SK-N-SH (cell line): ENCODE measurements at regions not wholly inside any gene's neighbourhood (a gene's known extent, or its start where the extent isn't known, plus 50 kb on each side); places are given as distances from the start of the nearest gene placed in this dataset.

Experiments
- CTCF ChIA-PET: fragments of 300-600, 350-600 bp; formaldehyde crosslinking; extraction: SDS; loops from one replicate; lab custom pipeline; 2021; lab: Yijun Ruan, JAX
- POLR2A ChIA-PET: fragments of 350-600 bp; sonication (Branson Sonifier 250); formaldehyde crosslinking; extraction: SDS; loops from one replicate; lab custom pipeline; 2020; ENCODE audit warnings: antibody characterized with exemption, inconsistent platforms; lab: Yijun Ruan, JAX
- DNase-seq: peaks from one replicate; pipeline ENCODE4 v3.0.0; 2012
- H2AFZ ChIP-seq: fragments of 200-600 bp; sonication (generic); 2 replicates; pipeline ENCODE4 v1.8.1; 2016; ENCODE audit warnings: antibody characterized with exemption, mild to moderate bottlenecking, low read depth
- H3F3A ChIP-seq: fragments of 200-600 bp; sonication (generic); replicated peaks from 2 replicates; pipeline ENCODE3; 2016; ENCODE audit warnings: antibody characterized with exemption, mild to moderate bottlenecking; ENCODE audit not compliant: insufficient read depth
- H3K27ac ChIP-seq, 2 experiments: fragments of 200-500 bp in 1 of 2; fragments of 200-600 bp in 1 of 2; sonication (Bioruptor generic) in 1 of 2; sonication (generic), shearing (Covaris generic) in 1 of 2; 2 replicates each; pipeline versions ENCODE4 v1.5.1 to v1.6.1; 2014 to 2016; ENCODE audit warnings: low read depth in 2 of 2, inconsistent platforms in 1 of 2, low read length in 1 of 2, mild to moderate bottlenecking in 1 of 2, mixed read lengths in 1 of 2
- H3K27me3 ChIP-seq: fragments of 200-600 bp; sonication (generic), shearing (Covaris generic); 2 replicates; pipeline ENCODE4 v1.6.1; 2016; ENCODE audit warnings: mixed run types; ENCODE audit not compliant: insufficient read depth
- H3K36me3 ChIP-seq, 2 experiments: fragments of 200-500 bp in 1 of 2; fragments of 200-600 bp in 1 of 2; sonication (Bioruptor generic) in 1 of 2; sonication (generic) in 1 of 2; replicated peaks in 1 of 2; 2 replicates each; pipeline versions ENCODE3 to v1.5.1; 2014 to 2016; ENCODE audit warnings: low read length in 1 of 2, mild to moderate bottlenecking in 1 of 2; ENCODE audit not compliant: insufficient read depth in 2 of 2, control insufficient read depth in 1 of 2
- H3K4me1 ChIP-seq, 2 experiments: fragments of 200-500 bp in 1 of 2; fragments of 200-600 bp in 1 of 2; sonication (Bioruptor generic) in 1 of 2; sonication (generic), shearing (Covaris generic) in 1 of 2; 2 replicates each; pipeline versions ENCODE4 v1.5.1 to v1.6.1; 2014 to 2016; ENCODE audit warnings: low read depth in 1 of 2, low read length in 1 of 2, mixed run types in 1 of 2; ENCODE audit not compliant: insufficient read depth in 2 of 2, control insufficient read depth in 1 of 2
- H3K4me2 ChIP-seq: fragments of 200-600 bp; sonication (generic), shearing (Covaris generic); 2 replicates; pipeline ENCODE4 v1.6.1; 2017; ENCODE audit warnings: mixed run types
- H3K4me3 ChIP-seq, 2 experiments: fragments of 200-500 bp in 1 of 2; fragments of 200-600 bp in 1 of 2; sonication (Bioruptor generic) in 1 of 2; sonication (generic), shearing (Covaris generic) in 1 of 2; 2 replicates each; pipeline versions ENCODE4 v1.5.1 to v1.8.1; 2014 to 2016; ENCODE audit warnings: low read depth in 2 of 2, inconsistent platforms in 1 of 2, low read length in 1 of 2, mild to moderate bottlenecking in 1 of 2, mixed read lengths in 1 of 2, moderate library complexity in 1 of 2
- H3K79me2 ChIP-seq: fragments of 200-600 bp; sonication (generic); 2 replicates; pipeline ENCODE4 v1.8.1; 2017; ENCODE audit warnings: mild to moderate bottlenecking; ENCODE audit not compliant: insufficient read depth
- H3K9ac ChIP-seq: fragments of 200-600 bp; sonication (generic); 2 replicates; pipeline ENCODE4 v1.6.1; 2017; ENCODE audit warnings: mixed run types
- H3K9me2 ChIP-seq: fragments of 200-600 bp; sonication (generic); 2 replicates; pipeline ENCODE4 v1.6.1; 2017; ENCODE audit warnings: mixed run types
- H3K9me3 ChIP-seq: fragments of 200-600 bp; sonication (generic); 2 replicates; pipeline ENCODE4 v1.6.1; 2017; ENCODE audit warnings: mixed run types, mild to moderate bottlenecking, moderate library complexity
- H4K20me1 ChIP-seq: fragments of 200-600 bp; sonication (generic); 2 replicates; pipeline ENCODE4 v1.6.1; 2017; ENCODE audit warnings: mild to moderate bottlenecking, mixed run types; ENCODE audit not compliant: insufficient read depth
- CHD2 ChIP-seq: fragments of 150-350 bp; IDR thresholded peaks from 2 replicates; pipeline ENCODE4 v1.6.1; 2018; ENCODE audit warnings: low read length; ENCODE audit not compliant: partially characterized antibody
- EP300 ChIP-seq, 2 experiments: IDR thresholded peaks; 2 replicates each; pipeline versions ENCODE4 v1.4.0 to v1.6.1; 2012; ENCODE audit warnings: borderline replicate concordance in 1 of 2, low read depth in 1 of 2, low read length in 1 of 2
- GABPA ChIP-seq: IDR thresholded peaks from 2 replicates; pipeline ENCODE4 v1.4.0; 2012; ENCODE audit warnings: low read depth, mild to moderate bottlenecking
- GATA2 ChIP-seq: sonication (generic); formaldehyde crosslinking; IDR thresholded peaks from 2 replicates; pipeline ENCODE4 v1.5.0; 2020; ENCODE audit warnings: mild to moderate bottlenecking, missing genetic modification reagents
- JUND ChIP-seq: IDR thresholded peaks from 2 replicates; pipeline ENCODE4 v1.4.0; 2012
- MEF2A ChIP-seq: IDR thresholded peaks from 2 replicates; pipeline ENCODE4 v1.4.0; 2012; ENCODE audit warnings: low read depth, borderline replicate concordance
- MXI1 ChIP-seq: IDR thresholded peaks from 2 replicates; pipeline ENCODE4 v1.6.1; 2012; ENCODE audit warnings: mild to moderate bottlenecking, low read depth, low read length, improper control_type of control experiment
- NFIC ChIP-seq: IDR thresholded peaks from 2 replicates; pipeline ENCODE4 v1.4.0; 2012; ENCODE audit warnings: borderline replicate concordance
- POLR2AphosphoS5 ChIP-seq: IDR thresholded peaks from 2 replicates; pipeline ENCODE4 v1.6.1; 2012; ENCODE audit warnings: low read depth, low read length
- RCOR1 ChIP-seq: fragments of 150-350 bp; IDR thresholded peaks from 2 replicates; pipeline ENCODE4 v1.6.1; 2017; ENCODE audit warnings: antibody characterized with exemption, low read length
- RFX5 ChIP-seq: IDR thresholded peaks from 2 replicates; pipeline ENCODE4 v1.6.1; 2012; ENCODE audit warnings: mild to moderate bottlenecking, improper control_type of control experiment, low read length
- SIN3A ChIP-seq: IDR thresholded peaks from 2 replicates; pipeline ENCODE4 v1.6.1; 2012; ENCODE audit warnings: low read depth, mild to moderate bottlenecking, low read length, moderate library complexity, borderline replicate concordance
- TAF1 ChIP-seq: IDR thresholded peaks from 2 replicates; pipeline ENCODE4 v1.6.1; 2012; ENCODE audit warnings: low read depth, mild to moderate bottlenecking, low read length, moderate library complexity, borderline replicate concordance
- TCF12 ChIP-seq: IDR thresholded peaks from 2 replicates; pipeline ENCODE4 v1.4.0; 2012
- TEAD4 ChIP-seq: IDR thresholded peaks from 2 replicates; pipeline ENCODE4 v1.4.0; 2012; ENCODE audit warnings: mild to moderate bottlenecking, borderline replicate concordance; ENCODE audit not compliant: insufficient read depth
- YY1 ChIP-seq: IDR thresholded peaks from 2 replicates; pipeline ENCODE4 v1.4.0; 2012; ENCODE audit warnings: low read depth, mild to moderate bottlenecking
- WGBS: methylation state at CpG from one replicate; pipeline ENCODE4 v1.1.6; 2017; ENCODE audit warnings: low lambda C conversion rate; 5-methylcytosine and 5-hydroxymethylcytosine counted together
- TF ChIP-seq, protein P1 (sequence below): fragments of 150-350 bp; IDR thresholded peaks from 2 replicates; pipeline ENCODE4 v1.6.1; 2016; ENCODE audit warnings: mild to moderate bottlenecking, low read depth, low read length
- TF ChIP-seq, protein P2 (sequence below): IDR thresholded peaks from 2 replicates; pipeline ENCODE4; 2012
- TF ChIP-seq, protein P3 (sequence below): IDR thresholded peaks from 2 replicates; pipeline ENCODE4 v1.4.0; 2012; ENCODE audit warnings: low read depth, borderline replicate concordance
- TF ChIP-seq, protein P4 (sequence below): IDR thresholded peaks from 2 replicates; pipeline ENCODE4 v1.6.1; 2012; ENCODE audit warnings: mild to moderate bottlenecking, low read depth, low read length, moderate library complexity

DNA sequence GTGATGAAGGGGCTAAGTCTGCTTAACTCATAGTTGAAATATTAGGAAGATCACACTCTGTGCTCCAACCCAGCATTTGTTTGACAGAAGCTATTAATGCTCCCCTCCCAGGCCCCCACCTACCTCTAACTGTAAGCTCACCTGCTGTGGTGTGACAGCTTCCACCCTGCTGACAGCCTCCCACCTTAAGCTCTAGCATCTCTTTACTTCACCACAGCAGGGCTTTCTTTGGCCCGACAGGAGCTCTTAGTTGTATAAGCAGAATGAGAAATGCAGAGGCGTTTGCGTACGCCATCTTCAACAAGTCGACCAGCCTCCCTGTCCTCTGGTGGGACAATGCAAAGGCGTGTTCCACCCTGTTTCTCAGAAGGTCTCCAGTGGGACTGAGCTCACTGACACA lies 80.1 kb upstream of the OSBPL8 start:
- ChIA-PET CTCF (interaction anchor here (0.7 kb wide), 1 partner anchor 18 kb away, joined by 4 read pairs; no protein-coding TSS in a partner anchor), POLR2A (no interaction called here)
- Histone ChIP-seq H3K9me2 (no peaks in the 10 kb centered on the region), H3K27ac (no peak overlapping the region), H3K27me3 (no peaks in the 10 kb centered on the region), H3K36me3 (no peaks in the 10 kb centered on the region), H3K9ac (no peak overlapping the region), H4K20me1 (no peaks in the 10 kb centered on the region), H3K79me2 (no peaks in the 10 kb centered on the region), H3K4me2 (no peak overlapping the region), H3K4me1 (no peaks in the 10 kb centered on the region; a peak in 1 of 4 replicates), H3K9me3 (no peaks in the 10 kb centered on the region)
- 87% methylated on average over 6 of the region's 6 CpGs for WGBS
- DNase-seq: no peak
- no peak for TF ChIP-seq JUND
- TF ChIP-seq, protein P1, sequence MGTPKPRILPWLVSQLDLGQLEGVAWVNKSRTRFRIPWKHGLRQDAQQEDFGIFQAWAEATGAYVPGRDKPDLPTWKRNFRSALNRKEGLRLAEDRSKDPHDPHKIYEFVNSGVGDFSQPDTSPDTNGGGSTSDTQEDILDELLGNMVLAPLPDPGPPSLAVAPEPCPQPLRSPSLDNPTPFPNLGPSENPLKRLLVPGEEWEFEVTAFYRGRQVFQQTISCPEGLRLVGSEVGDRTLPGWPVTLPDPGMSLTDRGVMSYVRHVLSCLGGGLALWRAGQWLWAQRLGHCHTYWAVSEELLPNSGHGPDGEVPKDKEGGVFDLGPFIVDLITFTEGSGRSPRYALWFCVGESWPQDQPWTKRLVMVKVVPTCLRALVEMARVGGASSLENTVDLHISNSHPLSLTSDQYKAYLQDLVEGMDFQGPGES: no peak
- no peak for TF ChIP-seq EP300 (IDR thresholded peaks at IDR 0.05; ENCODE audit: borderline replicate concordance in 1 of 2, low read depth in 1 of 2, low read length in 1 of 2)
- no peak for TF ChIP-seq TCF12
- TF ChIP-seq SIN3A: no peak
- TF ChIP-seq RFX5: no peak
- TF ChIP-seq GATA2: no peak
- TF ChIP-seq, protein P2, sequence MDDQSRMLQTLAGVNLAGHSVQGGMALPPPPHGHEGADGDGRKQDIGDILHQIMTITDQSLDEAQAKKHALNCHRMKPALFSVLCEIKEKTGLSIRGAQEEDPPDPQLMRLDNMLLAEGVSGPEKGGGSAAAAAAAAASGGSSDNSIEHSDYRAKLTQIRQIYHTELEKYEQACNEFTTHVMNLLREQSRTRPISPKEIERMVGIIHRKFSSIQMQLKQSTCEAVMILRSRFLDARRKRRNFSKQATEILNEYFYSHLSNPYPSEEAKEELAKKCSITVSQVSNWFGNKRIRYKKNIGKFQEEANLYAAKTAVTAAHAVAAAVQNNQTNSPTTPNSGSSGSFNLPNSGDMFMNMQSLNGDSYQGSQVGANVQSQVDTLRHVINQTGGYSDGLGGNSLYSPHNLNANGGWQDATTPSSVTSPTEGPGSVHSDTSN: no peak
- TF ChIP-seq TAF1: no peak
- no peak for TF ChIP-seq NFIC
- no peak for TF ChIP-seq GABPA
- no peak for TF ChIP-seq CHD2
- no peak for TF ChIP-seq MEF2A
- TF ChIP-seq, protein P3, sequence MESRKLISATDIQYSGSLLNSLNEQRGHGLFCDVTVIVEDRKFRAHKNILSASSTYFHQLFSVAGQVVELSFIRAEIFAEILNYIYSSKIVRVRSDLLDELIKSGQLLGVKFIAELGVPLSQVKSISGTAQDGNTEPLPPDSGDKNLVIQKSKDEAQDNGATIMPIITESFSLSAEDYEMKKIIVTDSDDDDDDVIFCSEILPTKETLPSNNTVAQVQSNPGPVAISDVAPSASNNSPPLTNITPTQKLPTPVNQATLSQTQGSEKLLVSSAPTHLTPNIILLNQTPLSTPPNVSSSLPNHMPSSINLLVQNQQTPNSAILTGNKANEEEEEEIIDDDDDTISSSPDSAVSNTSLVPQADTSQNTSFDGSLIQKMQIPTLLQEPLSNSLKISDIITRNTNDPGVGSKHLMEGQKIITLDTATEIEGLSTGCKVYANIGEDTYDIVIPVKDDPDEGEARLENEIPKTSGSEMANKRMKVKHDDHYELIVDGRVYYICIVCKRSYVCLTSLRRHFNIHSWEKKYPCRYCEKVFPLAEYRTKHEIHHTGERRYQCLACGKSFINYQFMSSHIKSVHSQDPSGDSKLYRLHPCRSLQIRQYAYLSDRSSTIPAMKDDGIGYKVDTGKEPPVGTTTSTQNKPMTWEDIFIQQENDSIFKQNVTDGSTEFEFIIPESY: no peak
- no peak for TF ChIP-seq POLR2AphosphoS5
- TF ChIP-seq MXI1: no peak
- TF ChIP-seq TEAD4: no peak
- TF ChIP-seq YY1: no peak
- TF ChIP-seq, protein P4, sequence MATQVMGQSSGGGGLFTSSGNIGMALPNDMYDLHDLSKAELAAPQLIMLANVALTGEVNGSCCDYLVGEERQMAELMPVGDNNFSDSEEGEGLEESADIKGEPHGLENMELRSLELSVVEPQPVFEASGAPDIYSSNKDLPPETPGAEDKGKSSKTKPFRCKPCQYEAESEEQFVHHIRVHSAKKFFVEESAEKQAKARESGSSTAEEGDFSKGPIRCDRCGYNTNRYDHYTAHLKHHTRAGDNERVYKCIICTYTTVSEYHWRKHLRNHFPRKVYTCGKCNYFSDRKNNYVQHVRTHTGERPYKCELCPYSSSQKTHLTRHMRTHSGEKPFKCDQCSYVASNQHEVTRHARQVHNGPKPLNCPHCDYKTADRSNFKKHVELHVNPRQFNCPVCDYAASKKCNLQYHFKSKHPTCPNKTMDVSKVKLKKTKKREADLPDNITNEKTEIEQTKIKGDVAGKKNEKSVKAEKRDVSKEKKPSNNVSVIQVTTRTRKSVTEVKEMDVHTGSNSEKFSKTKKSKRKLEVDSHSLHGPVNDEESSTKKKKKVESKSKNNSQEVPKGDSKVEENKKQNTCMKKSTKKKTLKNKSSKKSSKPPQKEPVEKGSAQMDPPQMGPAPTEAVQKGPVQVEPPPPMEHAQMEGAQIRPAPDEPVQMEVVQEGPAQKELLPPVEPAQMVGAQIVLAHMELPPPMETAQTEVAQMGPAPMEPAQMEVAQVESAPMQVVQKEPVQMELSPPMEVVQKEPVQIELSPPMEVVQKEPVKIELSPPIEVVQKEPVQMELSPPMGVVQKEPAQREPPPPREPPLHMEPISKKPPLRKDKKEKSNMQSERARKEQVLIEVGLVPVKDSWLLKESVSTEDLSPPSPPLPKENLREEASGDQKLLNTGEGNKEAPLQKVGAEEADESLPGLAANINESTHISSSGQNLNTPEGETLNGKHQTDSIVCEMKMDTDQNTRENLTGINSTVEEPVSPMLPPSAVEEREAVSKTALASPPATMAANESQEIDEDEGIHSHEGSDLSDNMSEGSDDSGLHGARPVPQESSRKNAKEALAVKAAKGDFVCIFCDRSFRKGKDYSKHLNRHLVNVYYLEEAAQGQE: no peak
- no peak for TF ChIP-seq RCOR1
- TF ChIP-seq, all 33 proteins: peak for 0
- H3F3A ChIP-seq: peaks cover 12% of the 10 kb centered on the region
- no peak overlapping the region for H3K4me3 ChIP-seq
- no peak overlapping the region for H2AFZ ChIP-seq
